NT2/D1 (cell line): ENCODE measurements at regions not wholly inside any gene's neighbourhood (a gene's known extent, or its start where the extent isn't known, plus 50 kb on each side); places are given as distances from the start of the nearest gene placed in this dataset.

Experiments used
- SUZ12 ChIP-seq: IDR thresholded peaks from 2 replicates; pipeline ENCODE4 v1.6.1; 2011; ENCODE audit not compliant: insufficient read length, insufficient read depth; ENCODE audit errors: extremely low read depth
- YY1 ChIP-seq: IDR thresholded peaks from 2 replicates; pipeline ENCODE4 v1.6.1; 2011; ENCODE audit not compliant: insufficient read length, insufficient read depth
- ZNF274 ChIP-seq: IDR thresholded peaks from 2 replicates; pipeline ENCODE4 v1.6.1; 2011; ENCODE audit warnings: mild to moderate bottlenecking, low read depth, low read length

DNA sequence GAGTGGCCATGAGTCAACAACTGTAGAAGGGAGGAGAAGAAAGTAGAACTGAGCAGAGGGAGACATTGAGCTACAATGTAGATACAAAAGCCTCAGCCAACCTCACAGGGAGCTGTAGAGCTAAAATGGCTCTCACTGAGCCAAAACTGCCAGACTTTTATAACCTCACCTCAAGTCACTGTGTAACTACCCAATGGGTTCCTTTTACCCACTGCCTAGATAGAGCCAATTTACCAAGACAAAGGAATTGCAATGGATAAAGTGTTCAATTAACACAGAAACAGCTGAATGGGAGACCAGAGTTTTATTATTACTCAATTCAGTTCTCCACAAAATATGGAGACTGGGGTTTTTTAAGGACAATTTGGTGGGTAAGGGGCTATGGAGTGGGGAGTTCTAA, 938.9 kb upstream of the GRIA3 start:
- no peak for TF ChIP-seq YY1
- no peak for TF ChIP-seq SUZ12
- TF ChIP-seq ZNF274 = no peak
